ENCODE measurements at regions not wholly inside any gene's neighbourhood (a gene's known extent, or its start where the extent isn't known, plus 50 kb on each side); places are given as distances from the start of the nearest gene placed in this dataset.
A peak's percentile ranks its signal among the peaks of the same experiment; 100 is the strongest.

DNA sequence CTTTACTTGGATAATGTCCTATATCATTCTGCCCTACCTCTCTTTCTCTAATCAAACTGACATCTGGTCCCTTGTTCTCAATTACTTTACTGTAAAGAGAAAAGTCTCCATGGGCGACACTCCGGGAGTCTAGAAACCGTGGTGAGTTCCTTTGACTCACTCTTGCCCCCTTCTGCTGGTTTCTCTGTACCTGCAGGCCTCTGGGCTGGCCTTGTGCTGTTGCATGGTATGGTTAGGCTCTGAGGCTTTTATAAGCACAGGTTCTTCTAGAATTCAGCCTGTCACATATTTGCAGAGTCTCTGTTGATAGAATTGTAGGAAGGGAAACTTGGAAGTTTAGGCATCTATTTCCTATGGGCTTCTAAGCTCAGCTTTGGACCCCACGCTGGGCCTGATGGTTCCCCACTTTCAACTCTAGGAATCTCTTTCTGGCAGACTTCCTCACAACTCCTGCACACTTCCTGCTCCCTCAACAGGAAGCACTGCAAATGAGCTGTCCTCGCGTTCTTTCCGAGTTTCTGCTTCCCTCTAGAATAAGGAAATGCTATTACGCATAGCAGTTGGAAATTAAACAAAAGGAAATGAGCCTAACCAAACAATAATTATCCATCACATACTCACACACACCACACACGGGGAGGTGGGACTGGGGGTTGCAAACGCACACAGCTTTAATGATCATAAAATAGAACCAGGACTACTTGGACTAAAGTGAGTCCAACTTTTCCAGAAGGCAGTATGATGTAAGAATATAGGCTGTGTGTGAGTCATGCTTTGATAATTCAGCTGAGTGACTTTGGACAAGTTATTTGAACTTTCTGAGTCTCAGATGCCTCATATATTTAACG lies 683.3 kb downstream of the QKI start (continued):
- TF ChIP-seq ZNF584 (CRISPR knock-in tag; IDR thresholded peaks at IDR 0.05; ENCODE audit: low read depth): 0 out of 2 replicates have a peak, but pooled peaks have one; percentile 47
- TF ChIP-seq, protein P1, sequence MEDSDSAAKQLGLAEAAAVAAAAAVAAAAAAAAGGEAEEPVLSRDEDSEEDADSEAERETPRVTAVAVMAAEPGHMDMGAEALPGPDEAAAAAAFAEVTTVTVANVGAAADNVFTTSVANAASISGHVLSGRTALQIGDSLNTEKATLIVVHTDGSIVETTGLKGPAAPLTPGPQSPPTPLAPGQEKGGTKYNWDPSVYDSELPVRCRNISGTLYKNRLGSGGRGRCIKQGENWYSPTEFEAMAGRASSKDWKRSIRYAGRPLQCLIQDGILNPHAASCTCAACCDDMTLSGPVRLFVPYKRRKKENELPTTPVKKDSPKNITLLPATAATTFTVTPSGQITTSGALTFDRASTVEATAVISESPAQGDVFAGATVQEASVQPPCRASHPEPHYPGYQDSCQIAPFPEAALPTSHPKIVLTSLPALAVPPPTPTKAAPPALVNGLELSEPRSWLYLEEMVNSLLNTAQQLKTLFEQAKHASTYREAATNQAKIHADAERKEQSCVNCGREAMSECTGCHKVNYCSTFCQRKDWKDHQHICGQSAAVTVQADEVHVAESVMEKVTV (CRISPR knock-in tag; IDR thresholded peaks at IDR 0.05): peak; percentile 40; the same call in 1 of the 2 replicates
- no peak for TF ChIP-seq HDAC2 (IDR thresholded peaks at IDR 0.05)
- no peak for TF ChIP-seq YY1 (IDR thresholded peaks at IDR 0.05; ENCODE audit: borderline replicate concordance in 1 of 3, control insufficient read depth in 1 of 3, extremely low read depth in 1 of 3, insufficient read depth in 3 of 3, insufficient read length in 1 of 3, insufficient replicate concordance in 2 of 3, low read depth in 1 of 3, low read length in 2 of 3)
- TF ChIP-seq CEBPB (tag; IDR thresholded peaks at IDR 0.05): 0 out of 2 replicates have a peak, but pooled peaks have one; percentile 7
- TF ChIP-seq, protein P2, sequence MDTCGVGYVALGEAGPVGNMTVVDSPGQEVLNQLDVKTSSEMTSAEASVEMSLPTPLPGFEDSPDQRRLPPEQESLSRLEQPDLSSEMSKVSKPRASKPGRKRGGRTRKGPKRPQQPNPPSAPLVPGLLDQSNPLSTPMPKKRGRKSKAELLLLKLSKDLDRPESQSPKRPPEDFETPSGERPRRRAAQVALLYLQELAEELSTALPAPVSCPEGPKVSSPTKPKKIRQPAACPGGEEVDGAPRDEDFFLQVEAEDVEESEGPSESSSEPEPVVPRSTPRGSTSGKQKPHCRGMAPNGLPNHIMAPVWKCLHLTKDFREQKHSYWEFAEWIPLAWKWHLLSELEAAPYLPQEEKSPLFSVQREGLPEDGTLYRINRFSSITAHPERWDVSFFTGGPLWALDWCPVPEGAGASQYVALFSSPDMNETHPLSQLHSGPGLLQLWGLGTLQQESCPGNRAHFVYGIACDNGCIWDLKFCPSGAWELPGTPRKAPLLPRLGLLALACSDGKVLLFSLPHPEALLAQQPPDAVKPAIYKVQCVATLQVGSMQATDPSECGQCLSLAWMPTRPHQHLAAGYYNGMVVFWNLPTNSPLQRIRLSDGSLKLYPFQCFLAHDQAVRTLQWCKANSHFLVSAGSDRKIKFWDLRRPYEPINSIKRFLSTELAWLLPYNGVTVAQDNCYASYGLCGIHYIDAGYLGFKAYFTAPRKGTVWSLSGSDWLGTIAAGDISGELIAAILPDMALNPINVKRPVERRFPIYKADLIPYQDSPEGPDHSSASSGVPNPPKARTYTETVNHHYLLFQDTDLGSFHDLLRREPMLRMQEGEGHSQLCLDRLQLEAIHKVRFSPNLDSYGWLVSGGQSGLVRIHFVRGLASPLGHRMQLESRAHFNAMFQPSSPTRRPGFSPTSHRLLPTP (IDR thresholded peaks at IDR 0.05; ENCODE audit: borderline replicate concordance, extremely low read depth, insufficient read length): no peak
- TF ChIP-seq, protein P3, sequence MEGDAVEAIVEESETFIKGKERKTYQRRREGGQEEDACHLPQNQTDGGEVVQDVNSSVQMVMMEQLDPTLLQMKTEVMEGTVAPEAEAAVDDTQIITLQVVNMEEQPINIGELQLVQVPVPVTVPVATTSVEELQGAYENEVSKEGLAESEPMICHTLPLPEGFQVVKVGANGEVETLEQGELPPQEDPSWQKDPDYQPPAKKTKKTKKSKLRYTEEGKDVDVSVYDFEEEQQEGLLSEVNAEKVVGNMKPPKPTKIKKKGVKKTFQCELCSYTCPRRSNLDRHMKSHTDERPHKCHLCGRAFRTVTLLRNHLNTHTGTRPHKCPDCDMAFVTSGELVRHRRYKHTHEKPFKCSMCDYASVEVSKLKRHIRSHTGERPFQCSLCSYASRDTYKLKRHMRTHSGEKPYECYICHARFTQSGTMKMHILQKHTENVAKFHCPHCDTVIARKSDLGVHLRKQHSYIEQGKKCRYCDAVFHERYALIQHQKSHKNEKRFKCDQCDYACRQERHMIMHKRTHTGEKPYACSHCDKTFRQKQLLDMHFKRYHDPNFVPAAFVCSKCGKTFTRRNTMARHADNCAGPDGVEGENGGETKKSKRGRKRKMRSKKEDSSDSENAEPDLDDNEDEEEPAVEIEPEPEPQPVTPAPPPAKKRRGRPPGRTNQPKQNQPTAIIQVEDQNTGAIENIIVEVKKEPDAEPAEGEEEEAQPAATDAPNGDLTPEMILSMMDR (IDR thresholded peaks at IDR 0.05 in 2 of 3, conservative IDR thresholded peaks at IDR 0.05 in 1 of 3; ENCODE audit: insufficient read depth in 2 of 3, low read depth in 1 of 3, low read length in 3 of 3): peak in 2 of 3 experiments; percentile 35 to 45; a peak in 3 of 6 replicates
- no peak for TF ChIP-seq HNRNPK (IDR thresholded peaks at IDR 0.05; ENCODE audit: low read depth, low read length, poor library complexity, severe bottlenecking)
- TF ChIP-seq, protein P4, sequence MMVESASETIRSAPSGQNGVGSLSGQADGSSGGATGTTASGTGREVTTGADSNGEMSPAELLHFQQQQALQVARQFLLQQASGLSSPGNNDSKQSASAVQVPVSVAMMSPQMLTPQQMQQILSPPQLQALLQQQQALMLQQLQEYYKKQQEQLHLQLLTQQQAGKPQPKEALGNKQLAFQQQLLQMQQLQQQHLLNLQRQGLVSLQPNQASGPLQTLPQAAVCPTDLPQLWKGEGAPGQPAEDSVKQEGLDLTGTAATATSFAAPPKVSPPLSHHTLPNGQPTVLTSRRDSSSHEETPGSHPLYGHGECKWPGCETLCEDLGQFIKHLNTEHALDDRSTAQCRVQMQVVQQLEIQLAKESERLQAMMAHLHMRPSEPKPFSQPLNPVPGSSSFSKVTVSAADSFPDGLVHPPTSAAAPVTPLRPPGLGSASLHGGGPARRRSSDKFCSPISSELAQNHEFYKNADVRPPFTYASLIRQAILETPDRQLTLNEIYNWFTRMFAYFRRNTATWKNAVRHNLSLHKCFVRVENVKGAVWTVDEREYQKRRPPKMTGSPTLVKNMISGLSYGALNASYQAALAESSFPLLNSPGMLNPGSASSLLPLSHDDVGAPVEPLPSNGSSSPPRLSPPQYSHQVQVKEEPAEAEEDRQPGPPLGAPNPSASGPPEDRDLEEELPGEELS (CRISPR knock-in tag; IDR thresholded peaks at IDR 0.05; ENCODE audit: borderline replicate concordance): no peak
- 0 out of 2 replicates have a peak, but pooled peaks have one; percentile 41 for TF ChIP-seq ZNF212 (CRISPR knock-in tag; IDR thresholded peaks at IDR 0.05)
- peak; percentile 86 for TF ChIP-seq FOSL1 (tag; conservative IDR thresholded peaks at IDR 0.05)
- peak; percentile 18; the same call in 1 of the 2 replicates for TF ChIP-seq GABPA (tag; conservative IDR thresholded peaks at IDR 0.05; ENCODE audit: low read depth)

Measured in K562 (cell line).